ENCODE measurements at regions not wholly inside any gene's neighbourhood (a gene's known extent, or its start where the extent isn't known, plus 50 kb on each side); places are given as distances from the start of the nearest gene placed in this dataset.

GRCh38 chr2:133942398-133942797 is 311.5 kb upstream of the MGAT5 start:
- no peaks in the 10 kb centered on the region for H3K4me1 Mint-ChIP-seq (ENCODE audit: insufficient read depth, unreplicated experiment)
- no TSS peak for BruUV-seq (replicated peaks)
- no peak for DNase-seq (ENCODE audit: unreplicated experiment)
- no peaks in the 10 kb centered on the region for H3K36me3 Mint-ChIP-seq (ENCODE audit: insufficient read depth, unreplicated experiment)
- intact Hi-C loops (cut with micrococcal nuclease) = no loop called here
- TF ChIP-seq, protein P1, sequence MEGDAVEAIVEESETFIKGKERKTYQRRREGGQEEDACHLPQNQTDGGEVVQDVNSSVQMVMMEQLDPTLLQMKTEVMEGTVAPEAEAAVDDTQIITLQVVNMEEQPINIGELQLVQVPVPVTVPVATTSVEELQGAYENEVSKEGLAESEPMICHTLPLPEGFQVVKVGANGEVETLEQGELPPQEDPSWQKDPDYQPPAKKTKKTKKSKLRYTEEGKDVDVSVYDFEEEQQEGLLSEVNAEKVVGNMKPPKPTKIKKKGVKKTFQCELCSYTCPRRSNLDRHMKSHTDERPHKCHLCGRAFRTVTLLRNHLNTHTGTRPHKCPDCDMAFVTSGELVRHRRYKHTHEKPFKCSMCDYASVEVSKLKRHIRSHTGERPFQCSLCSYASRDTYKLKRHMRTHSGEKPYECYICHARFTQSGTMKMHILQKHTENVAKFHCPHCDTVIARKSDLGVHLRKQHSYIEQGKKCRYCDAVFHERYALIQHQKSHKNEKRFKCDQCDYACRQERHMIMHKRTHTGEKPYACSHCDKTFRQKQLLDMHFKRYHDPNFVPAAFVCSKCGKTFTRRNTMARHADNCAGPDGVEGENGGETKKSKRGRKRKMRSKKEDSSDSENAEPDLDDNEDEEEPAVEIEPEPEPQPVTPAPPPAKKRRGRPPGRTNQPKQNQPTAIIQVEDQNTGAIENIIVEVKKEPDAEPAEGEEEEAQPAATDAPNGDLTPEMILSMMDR (IDR thresholded peaks at IDR 0.05; ENCODE audit: unreplicated experiment) = no peak
- ChIA-PET POLR2A (no interaction called here), CTCF (no interaction called here)
- H3K9me3 Mint-ChIP-seq (ENCODE audit: unreplicated experiment) = no peaks in the 10 kb centered on the region
- H3K27ac Mint-ChIP-seq (ENCODE audit: low read depth, unreplicated experiment) = no peak overlapping the region
- no peak overlapping the region for H3K4me3 Mint-ChIP-seq (ENCODE audit: unreplicated experiment)
- no peaks in the 10 kb centered on the region for H3K27me3 Mint-ChIP-seq (ENCODE audit: insufficient read depth, unreplicated experiment)

DNA sequence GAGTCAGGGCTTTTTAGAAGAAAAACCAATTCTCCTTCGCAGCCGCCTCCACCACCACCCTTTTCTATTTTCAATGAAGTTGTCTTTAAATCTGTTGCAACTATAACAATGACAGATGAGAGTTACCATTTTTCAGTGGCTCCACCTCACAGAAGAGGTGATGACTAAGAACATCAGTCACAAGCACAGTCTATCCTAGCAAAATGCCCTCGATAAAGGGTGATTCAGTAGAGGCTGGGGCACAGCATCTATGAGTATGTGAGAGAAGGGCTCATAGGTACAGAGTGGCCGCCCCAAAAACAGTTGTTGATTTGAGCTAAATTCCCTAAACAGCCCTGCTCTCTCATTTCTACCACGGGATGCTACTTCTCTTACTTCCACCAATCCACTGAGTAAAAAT is 310.8 kb upstream of the MGAT5 start:
- Mint-ChIP-seq H3K36me3 (ENCODE audit: insufficient read depth, unreplicated experiment) (no peaks in the 10 kb centered on the region), H3K9me3 (ENCODE audit: unreplicated experiment) (no peaks in the 10 kb centered on the region), H3K27me3 (ENCODE audit: insufficient read depth, unreplicated experiment) (no peaks in the 10 kb centered on the region), H3K4me3 (ENCODE audit: unreplicated experiment) (no peak overlapping the region), H3K27ac (ENCODE audit: low read depth, unreplicated experiment) (no peak overlapping the region), H3K4me1 (ENCODE audit: insufficient read depth, unreplicated experiment) (no peaks in the 10 kb centered on the region)
- intact Hi-C loops (cut with micrococcal nuclease) = no loop called here
- CTCF ChIA-PET = no interaction called here
- POLR2A ChIA-PET = no interaction called here
- TF ChIP-seq, protein P1 (IDR thresholded peaks at IDR 0.05; ENCODE audit: unreplicated experiment) = no peak
- BruUV-seq (replicated peaks) = no TSS peak
- DNase-seq (ENCODE audit: unreplicated experiment) = no peak

DNA sequence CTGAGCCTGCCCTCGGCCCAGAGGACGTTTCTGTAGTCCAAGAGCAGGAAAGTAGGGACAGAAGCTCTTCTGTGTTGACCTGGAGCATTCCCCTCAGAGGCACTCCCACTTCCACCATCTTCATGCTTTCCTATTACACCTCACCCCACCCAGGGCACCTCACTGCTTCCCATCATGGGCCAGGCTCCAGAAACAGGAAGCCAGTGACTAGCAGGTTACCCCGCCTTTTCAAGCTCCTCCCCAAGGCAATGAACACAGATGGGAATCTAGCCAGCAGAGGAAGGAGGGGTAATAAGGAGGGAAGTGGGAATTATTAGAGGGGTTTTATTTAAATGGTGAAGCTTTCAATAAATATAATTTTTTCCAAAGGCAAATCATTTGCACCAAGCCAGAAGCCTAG is 308.8 kb upstream of the MGAT5 start:
- CTCF ChIA-PET = no interaction called here
- Mint-ChIP-seq H3K27ac (ENCODE audit: low read depth, unreplicated experiment) (no peak overlapping the region), H3K36me3 (ENCODE audit: insufficient read depth, unreplicated experiment) (no peaks in the 10 kb centered on the region), H3K27me3 (ENCODE audit: insufficient read depth, unreplicated experiment) (no peaks in the 10 kb centered on the region), H3K9me3 (ENCODE audit: unreplicated experiment) (no peaks in the 10 kb centered on the region), H3K4me3 (ENCODE audit: unreplicated experiment) (no peak overlapping the region), H3K4me1 (ENCODE audit: insufficient read depth, unreplicated experiment) (no peaks in the 10 kb centered on the region)
- peak; percentile 13 for DNase-seq (ENCODE audit: unreplicated experiment)
- BruUV-seq (replicated peaks) = no TSS peak
- TF ChIP-seq, protein P1 (IDR thresholded peaks at IDR 0.05; ENCODE audit: unreplicated experiment) = no peak
- intact Hi-C loops (cut with micrococcal nuclease) = no loop called here
- POLR2A ChIA-PET = no interaction called here

DNA sequence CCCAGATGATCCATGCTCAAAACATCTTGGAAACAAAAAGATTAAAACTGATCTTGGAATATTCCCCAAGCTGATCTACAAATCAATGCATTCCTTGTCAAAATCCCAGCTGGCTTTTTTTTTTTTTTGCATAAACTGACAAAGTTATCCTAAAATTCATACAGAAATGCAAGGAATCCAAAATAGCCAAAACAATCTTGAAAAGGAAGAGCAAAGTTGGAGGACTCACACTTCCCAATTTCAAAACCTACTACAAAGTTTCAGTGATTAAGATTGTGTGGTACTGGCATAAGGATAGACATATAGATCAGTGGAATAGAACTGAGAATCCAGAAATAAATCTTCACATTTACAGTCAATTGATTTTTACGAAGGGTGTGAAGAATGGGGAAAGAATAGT is 306.8 kb upstream of the MGAT5 start:
- ChIA-PET CTCF (interaction anchor here (0.6 kb wide), 1 partner anchor 10 kb away, joined by 3 read pairs; no protein-coding TSS in a partner anchor), POLR2A (no interaction called here)

More for the DNA sequence above, 306.8 kb upstream of the MGAT5 start:
- Mint-ChIP-seq H3K9me3 (ENCODE audit: unreplicated experiment) (no peaks in the 10 kb centered on the region), H3K27ac (ENCODE audit: low read depth, unreplicated experiment) (no peak overlapping the region), H3K27me3 (ENCODE audit: insufficient read depth, unreplicated experiment) (no peaks in the 10 kb centered on the region), H3K4me1 (ENCODE audit: insufficient read depth, unreplicated experiment) (no peaks in the 10 kb centered on the region), H3K4me3 (ENCODE audit: unreplicated experiment) (no peak overlapping the region), H3K36me3 (ENCODE audit: insufficient read depth, unreplicated experiment) (no peaks in the 10 kb centered on the region)
- no peak for DNase-seq (ENCODE audit: unreplicated experiment)
- TF ChIP-seq, protein P1 (IDR thresholded peaks at IDR 0.05; ENCODE audit: unreplicated experiment) = no peak
- intact Hi-C loops (cut with micrococcal nuclease) = no loop called here
- no TSS peak for BruUV-seq (replicated peaks)
